ENCODE measurements at regions not wholly inside any gene's neighbourhood (a gene's known extent, or its start where the extent isn't known, plus 50 kb on each side); places are given as distances from the start of the nearest gene placed in this dataset.

- Histone ChIP-seq H3K4me2 (ENCODE audit: unreplicated experiment) (no peak overlapping the region), H4K20me1 (ENCODE audit: insufficient read depth) (no peaks in the 10 kb centered on the region), H3K9me2 (ENCODE audit: insufficient read depth) (no peaks in the 10 kb centered on the region), H3K79me2 (ENCODE audit: insufficient read depth) (no peaks in the 10 kb centered on the region), H2AFZ (no peak overlapping the region), H3K27me3 (replicated peaks; ENCODE audit: insufficient read depth) (no peaks in the 10 kb centered on the region), H3F3A (ENCODE audit: insufficient read depth) (no peaks in the 10 kb centered on the region), H3K9me3 (ENCODE audit: low read depth) (no peaks in the 10 kb centered on the region), H3K9ac (no peak overlapping the region), H3K27ac (no peak overlapping the region), H3K4me3 (no peak overlapping the region), H3K4me1 (ENCODE audit: insufficient read depth) (no peaks in the 10 kb centered on the region), H3K36me3 (ENCODE audit: low read depth) (no peaks in the 10 kb centered on the region)
- no peak for TF ChIP-seq EZH2phosphoT487 (IDR thresholded peaks at IDR 0.05; ENCODE audit: insufficient read depth, low read depth)
- TF ChIP-seq EZH2 (IDR thresholded peaks at IDR 0.05; ENCODE audit: insufficient read depth, poor library complexity, severe bottlenecking) = no peak
- in situ Hi-C loops (cut with MboI) = no loop called here
- 12 to 14% methylated on average over 3 of the region's 3 CpGs for WGBS, 2 experiments (ENCODE audit: low coverage in 1 of 2, low lambda C conversion rate in 2 of 2, missing lambda C conversion rate in 2 of 2)
- DNase-seq = no peak
Observed at GRCh38 chr15:98241032-98241554, 280.6 kb downstream of the ARRDC4 start.

- Histone ChIP-seq H3K4me1 (ENCODE audit: insufficient read depth) (no peaks in the 10 kb centered on the region), H3K9ac (no peak overlapping the region), H3K27ac (no peak overlapping the region), H3K4me3 (no peak overlapping the region), H3F3A (ENCODE audit: insufficient read depth) (no peaks in the 10 kb centered on the region), H4K20me1 (ENCODE audit: insufficient read depth) (no peaks in the 10 kb centered on the region), H3K9me3 (ENCODE audit: low read depth) (peaks cover 3% of the 10 kb centered on the region), H3K79me2 (ENCODE audit: insufficient read depth) (no peaks in the 10 kb centered on the region), H3K4me2 (ENCODE audit: unreplicated experiment) (no peak overlapping the region), H3K9me2 (ENCODE audit: insufficient read depth) (no peaks in the 10 kb centered on the region), H3K36me3 (ENCODE audit: low read depth) (no peaks in the 10 kb centered on the region), H3K27me3 (replicated peaks; ENCODE audit: insufficient read depth) (no peaks in the 10 kb centered on the region), H2AFZ (no peak overlapping the region)
- TF ChIP-seq EZH2 (IDR thresholded peaks at IDR 0.05; ENCODE audit: insufficient read depth, poor library complexity, severe bottlenecking) (no peak), EZH2phosphoT487 (IDR thresholded peaks at IDR 0.05; ENCODE audit: insufficient read depth, low read depth) (no peak)
- WGBS, 2 experiments (ENCODE audit: low coverage in 1 of 2, low lambda C conversion rate in 2 of 2, missing lambda C conversion rate in 2 of 2) = 3 to 4% methylated on average over 2 of the region's 2 CpGs
- DNase-seq = no peak
- in situ Hi-C loops (cut with MboI) = no loop called here
Observed at GRCh38 chr15:98257290-98257689, 296.8 kb downstream of the ARRDC4 start.

- no peaks in the 10 kb centered on the region for H3K79me2 ChIP-seq (ENCODE audit: insufficient read depth)
- H3K4me1 ChIP-seq (ENCODE audit: insufficient read depth) = no peaks in the 10 kb centered on the region
- no peaks in the 10 kb centered on the region for H4K20me1 ChIP-seq (ENCODE audit: insufficient read depth)
- H3K9me2 ChIP-seq (ENCODE audit: insufficient read depth) = no peaks in the 10 kb centered on the region
- H3K27me3 ChIP-seq (replicated peaks; ENCODE audit: insufficient read depth) = no peaks in the 10 kb centered on the region
- no peak overlapping the region for H3K4me2 ChIP-seq (ENCODE audit: unreplicated experiment)
- WGBS, 2 experiments (ENCODE audit: low coverage in 1 of 2, low lambda C conversion rate in 2 of 2, missing lambda C conversion rate in 2 of 2) = 24 to 33% methylated on average over 2 of the region's 2 CpGs
- no peak overlapping the region for H3K4me3 ChIP-seq
- no peak overlapping the region for H2AFZ ChIP-seq
- no peak overlapping the region for H3K9ac ChIP-seq
- peaks cover 3% of the 10 kb centered on the region for H3K9me3 ChIP-seq (ENCODE audit: low read depth)
- in situ Hi-C loops (cut with MboI) = no loop called here
- no peaks in the 10 kb centered on the region for H3K36me3 ChIP-seq (ENCODE audit: low read depth)
- no peak for DNase-seq
- H3K27ac ChIP-seq = no peak overlapping the region
- TF ChIP-seq EZH2phosphoT487 (IDR thresholded peaks at IDR 0.05; ENCODE audit: insufficient read depth, low read depth) (no peak), EZH2 (IDR thresholded peaks at IDR 0.05; ENCODE audit: insufficient read depth, poor library complexity, severe bottlenecking) (no peak)
- H3F3A ChIP-seq (ENCODE audit: insufficient read depth) = no peaks in the 10 kb centered on the region
Observed at GRCh38 chr15:98263787-98264186, 303.3 kb downstream of the ARRDC4 start.

GRCh38 chr15:98266295-98266694, 305.8 kb downstream of the ARRDC4 start:
- Histone ChIP-seq H3K4me3 (no peak overlapping the region), H2AFZ (no peak overlapping the region), H3K9ac (no peak overlapping the region), H3K36me3 (ENCODE audit: low read depth) (no peaks in the 10 kb centered on the region), H3K4me2 (ENCODE audit: unreplicated experiment) (no peak overlapping the region), H3K4me1 (ENCODE audit: insufficient read depth) (no peaks in the 10 kb centered on the region), H3K27ac (no peak overlapping the region), H3K79me2 (ENCODE audit: insufficient read depth) (no peaks in the 10 kb centered on the region), H3K27me3 (replicated peaks; ENCODE audit: insufficient read depth) (no peaks in the 10 kb centered on the region), H3K9me3 (ENCODE audit: low read depth) (no peaks in the 10 kb centered on the region), H4K20me1 (ENCODE audit: insufficient read depth) (no peaks in the 10 kb centered on the region), H3F3A (ENCODE audit: insufficient read depth) (no peaks in the 10 kb centered on the region), H3K9me2 (ENCODE audit: insufficient read depth) (no peaks in the 10 kb centered on the region)
- TF ChIP-seq EZH2 (IDR thresholded peaks at IDR 0.05; ENCODE audit: insufficient read depth, poor library complexity, severe bottlenecking) (no peak), EZH2phosphoT487 (IDR thresholded peaks at IDR 0.05; ENCODE audit: insufficient read depth, low read depth) (no peak)
- WGBS, 2 experiments (ENCODE audit: low coverage in 1 of 2, low lambda C conversion rate in 2 of 2, missing lambda C conversion rate in 2 of 2) = 35% methylated on average over 9 of the region's 9 CpGs
- no peak for DNase-seq
- in situ Hi-C loops (cut with MboI) = no loop called here

- in situ Hi-C loops (cut with MboI) = no loop called here
- H3K9me2 ChIP-seq (ENCODE audit: insufficient read depth) = no peaks in the 10 kb centered on the region
- H3K4me2 ChIP-seq (ENCODE audit: unreplicated experiment) = no peak overlapping the region
- whole genome bisulfite sequencing, 2 experiments (ENCODE audit: low coverage in 1 of 2, low lambda C conversion rate in 2 of 2, missing lambda C conversion rate in 2 of 2) = 53% methylated on average over 10 of the region's 10 CpGs
- no peaks in the 10 kb centered on the region for H3K27me3 ChIP-seq (replicated peaks; ENCODE audit: insufficient read depth)
- no peaks in the 10 kb centered on the region for H4K20me1 ChIP-seq (ENCODE audit: insufficient read depth)
- no peak overlapping the region for H3K9ac ChIP-seq
- no peaks in the 10 kb centered on the region for H3K9me3 ChIP-seq (ENCODE audit: low read depth)
- H3K4me3 ChIP-seq = no peak overlapping the region
- H3K4me1 ChIP-seq (ENCODE audit: insufficient read depth) = no peaks in the 10 kb centered on the region
- no peaks in the 10 kb centered on the region for H3K79me2 ChIP-seq (ENCODE audit: insufficient read depth)
- no peaks in the 10 kb centered on the region for H3F3A ChIP-seq (ENCODE audit: insufficient read depth)
- TF ChIP-seq EZH2phosphoT487 (IDR thresholded peaks at IDR 0.05; ENCODE audit: insufficient read depth, low read depth) (no peak), EZH2 (IDR thresholded peaks at IDR 0.05; ENCODE audit: insufficient read depth, poor library complexity, severe bottlenecking) (no peak)
- no peak overlapping the region for H2AFZ ChIP-seq
- H3K36me3 ChIP-seq (ENCODE audit: low read depth) = no peaks in the 10 kb centered on the region
- no peak for DNase-seq
- H3K27ac ChIP-seq = no peak overlapping the region
Observed at GRCh38 chr15:98268163-98268562, 307.7 kb downstream of the ARRDC4 start.
